ENCODE measurements at regions not wholly inside any gene's neighbourhood (a gene's known extent, or its start where the extent isn't known, plus 50 kb on each side); places are given as distances from the start of the nearest gene placed in this dataset.

GRCh38 chr6:143614235-143614634, 63.5 kb upstream of the PHACTR2 start:
- no peak overlapping the region for H3K9ac ChIP-seq (ENCODE audit: control insufficient read depth, extremely low read depth, insufficient read depth, low read length)
- no peaks in the 10 kb centered on the region for H3K27me3 ChIP-seq (ENCODE audit: control insufficient read depth, extremely low read depth, insufficient read depth, low read length)
- H3K79me2 ChIP-seq (ENCODE audit: control insufficient read depth, insufficient read depth, low read length): no peaks in the 10 kb centered on the region
- no peak overlapping the region for H2AFZ ChIP-seq (ENCODE audit: control insufficient read depth, low read length)
- no peak for DNase-seq (ENCODE audit: low read depth, low spot score)
- H3K27ac ChIP-seq (ENCODE audit: control insufficient read depth, insufficient read depth, low read length): no peak overlapping the region
- no peak for TF ChIP-seq CTCF (optimal IDR thresholded peaks at IDR 0.05 in 1 of 3, IDR thresholded peaks at IDR 0.05 in 1 of 3, conservative IDR thresholded peaks at IDR 0.05 in 1 of 3; ENCODE audit: extremely low read depth in 1 of 3, insufficient read depth in 2 of 3, low read length in 3 of 3)
- TF ChIP-seq EZH2 (IDR thresholded peaks at IDR 0.05; ENCODE audit: low read length): no peak
- no peaks in the 10 kb centered on the region for H3K9me1 ChIP-seq (ENCODE audit: control insufficient read depth, extremely low read depth, insufficient read depth, low read length)
- H3K36me3 ChIP-seq (ENCODE audit: control insufficient read depth in 2 of 2, extremely low read depth in 1 of 2, insufficient read depth in 2 of 2, low read length in 2 of 2): no peaks in the 10 kb centered on the region
- H3K4me3 ChIP-seq (ENCODE audit: control insufficient read depth in 2 of 3, extremely low read depth in 1 of 3, insufficient read depth in 2 of 3, low read depth in 1 of 3, low read length in 3 of 3): no peak overlapping the region
- H4K20me1 ChIP-seq (ENCODE audit: control insufficient read depth, extremely low read depth, insufficient read depth, low read length): no peaks in the 10 kb centered on the region
- no peak for FAIRE-seq
- no peaks in the 10 kb centered on the region for H3K4me1 ChIP-seq (ENCODE audit: control insufficient read depth, extremely low read depth, insufficient read depth, low read length)
- no peaks in the 10 kb centered on the region for H3K9me3 ChIP-seq (ENCODE audit: control insufficient read depth, low read depth, low read length)
- dilution Hi-C loops (cut with MboI; ENCODE audit: extremely low pct_ligation_motif_present, low sequenced_read_pairs): no loop called here
- H3K4me2 ChIP-seq (ENCODE audit: control insufficient read depth, extremely low read depth, insufficient read depth, low read depth, low read length): no peak overlapping the region

- Histone ChIP-seq H3K4me1 (ENCODE audit: control insufficient read depth, extremely low read depth, insufficient read depth, low read length) (no peaks in the 10 kb centered on the region), H3K27me3 (ENCODE audit: control insufficient read depth, extremely low read depth, insufficient read depth, low read length) (no peaks in the 10 kb centered on the region), H4K20me1 (ENCODE audit: control insufficient read depth, extremely low read depth, insufficient read depth, low read length) (no peaks in the 10 kb centered on the region), H3K9ac (ENCODE audit: control insufficient read depth, extremely low read depth, insufficient read depth, low read length) (no peak overlapping the region), H3K36me3 (ENCODE audit: control insufficient read depth in 2 of 2, extremely low read depth in 1 of 2, insufficient read depth in 2 of 2, low read length in 2 of 2) (no peaks in the 10 kb centered on the region), H3K9me3 (ENCODE audit: control insufficient read depth, low read depth, low read length) (no peaks in the 10 kb centered on the region), H3K4me2 (ENCODE audit: control insufficient read depth, extremely low read depth, insufficient read depth, low read depth, low read length) (no peak overlapping the region), H3K9me1 (ENCODE audit: control insufficient read depth, extremely low read depth, insufficient read depth, low read length) (no peaks in the 10 kb centered on the region), H3K27ac (ENCODE audit: control insufficient read depth, insufficient read depth, low read length) (no peak overlapping the region), H2AFZ (ENCODE audit: control insufficient read depth, low read length) (no peak overlapping the region), H3K4me3 (ENCODE audit: control insufficient read depth in 2 of 3, extremely low read depth in 1 of 3, insufficient read depth in 2 of 3, low read depth in 1 of 3, low read length in 3 of 3) (no peak overlapping the region), H3K79me2 (ENCODE audit: control insufficient read depth, insufficient read depth, low read length) (no peaks in the 10 kb centered on the region)
- dilution Hi-C loops (cut with MboI; ENCODE audit: extremely low pct_ligation_motif_present, low sequenced_read_pairs): no loop called here
- FAIRE-seq (no peak), DNase-seq (ENCODE audit: low read depth, low spot score) (no peak)
- no peak for TF ChIP-seq EZH2 (IDR thresholded peaks at IDR 0.05; ENCODE audit: low read length)
- no peak for TF ChIP-seq CTCF (optimal IDR thresholded peaks at IDR 0.05 in 1 of 3, IDR thresholded peaks at IDR 0.05 in 1 of 3, conservative IDR thresholded peaks at IDR 0.05 in 1 of 3; ENCODE audit: extremely low read depth in 1 of 3, insufficient read depth in 2 of 3, low read length in 3 of 3)
Measured at GRCh38 chr6:143613749-143614148, 64.0 kb upstream of the PHACTR2 start.

Data from keratinocyte (primary cell).